Peyer's patch (tissue), 4 donors: ENCODE measurements at regions not wholly inside any gene's neighbourhood (a gene's known extent, or its start where the extent isn't known, plus 50 kb on each side); places are given as distances from the start of the nearest gene placed in this dataset.

Experiments used
- POLR2A ChIP-seq, 2 donors: fragments of 450-650 bp; IDR thresholded peaks; one replicate each; pipeline ENCODE4 v1.5.1; 2017; ENCODE audit warnings: antibody characterized with exemption in 2 of 2, mild to moderate bottlenecking in 2 of 2, moderate library complexity in 2 of 2
- TF ChIP-seq, protein P1 (sequence below), 6 experiments: fragments of 450-650 bp in 4 of 6; fragments of 200-600 bp in 2 of 6; sonication (generic) in 1 of 6; IDR thresholded peaks; one replicate each; pipeline ENCODE4 v1.5.1; 2017 to 2019; ENCODE audit warnings: antibody characterized with exemption in 6 of 6, mild to moderate bottlenecking in 3 of 6, moderate library complexity in 1 of 6

DNA sequence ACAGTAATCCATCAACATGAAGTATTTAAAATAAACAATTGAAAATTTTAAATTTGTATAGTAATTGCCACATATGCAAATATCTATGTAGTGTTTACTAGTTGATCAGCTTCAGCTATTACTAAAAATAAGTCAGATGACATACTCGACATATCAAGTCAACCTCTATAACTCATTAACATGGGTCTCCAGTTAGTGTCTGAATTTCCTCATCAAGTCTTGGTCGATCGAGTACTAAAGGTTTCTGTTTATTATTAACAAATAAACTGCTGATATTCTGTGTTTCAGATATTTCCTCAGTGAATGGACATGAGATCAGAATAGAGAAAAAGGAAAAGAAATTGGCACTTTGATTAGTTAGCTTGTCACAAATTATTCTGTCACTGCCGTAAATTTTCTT is 266.5 kb upstream of the ITGA1 start:
- TF ChIP-seq, protein P1, sequence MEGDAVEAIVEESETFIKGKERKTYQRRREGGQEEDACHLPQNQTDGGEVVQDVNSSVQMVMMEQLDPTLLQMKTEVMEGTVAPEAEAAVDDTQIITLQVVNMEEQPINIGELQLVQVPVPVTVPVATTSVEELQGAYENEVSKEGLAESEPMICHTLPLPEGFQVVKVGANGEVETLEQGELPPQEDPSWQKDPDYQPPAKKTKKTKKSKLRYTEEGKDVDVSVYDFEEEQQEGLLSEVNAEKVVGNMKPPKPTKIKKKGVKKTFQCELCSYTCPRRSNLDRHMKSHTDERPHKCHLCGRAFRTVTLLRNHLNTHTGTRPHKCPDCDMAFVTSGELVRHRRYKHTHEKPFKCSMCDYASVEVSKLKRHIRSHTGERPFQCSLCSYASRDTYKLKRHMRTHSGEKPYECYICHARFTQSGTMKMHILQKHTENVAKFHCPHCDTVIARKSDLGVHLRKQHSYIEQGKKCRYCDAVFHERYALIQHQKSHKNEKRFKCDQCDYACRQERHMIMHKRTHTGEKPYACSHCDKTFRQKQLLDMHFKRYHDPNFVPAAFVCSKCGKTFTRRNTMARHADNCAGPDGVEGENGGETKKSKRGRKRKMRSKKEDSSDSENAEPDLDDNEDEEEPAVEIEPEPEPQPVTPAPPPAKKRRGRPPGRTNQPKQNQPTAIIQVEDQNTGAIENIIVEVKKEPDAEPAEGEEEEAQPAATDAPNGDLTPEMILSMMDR (IDR thresholded peaks at IDR 0.05): no peak
- no peak for TF ChIP-seq POLR2A (IDR thresholded peaks at IDR 0.05)
